Colonic mucosa (tissue), 4 donors: ENCODE measurements at regions not wholly inside any gene's neighbourhood (a gene's known extent, or its start where the extent isn't known, plus 50 kb on each side); places are given as distances from the start of the nearest gene placed in this dataset.

Source experiments
- DNase-seq: peaks from one replicate; pipeline ENCODE4 v3.0.0-alpha.2; 2020
- H3K27ac ChIP-seq: fragments of 200-600 bp; one replicate; pipeline ENCODE4 v1.8.0; 2021
- H3K27me3 ChIP-seq: fragments of 200-600 bp; one replicate; pipeline ENCODE4 v1.8.0; 2021
- H3K36me3 ChIP-seq: fragments of 200-600 bp; one replicate; pipeline ENCODE4 v1.8.0; 2021
- H3K4me1 ChIP-seq: fragments of 200-600 bp; one replicate; pipeline ENCODE4 v1.8.0; 2021; ENCODE audit warnings: mild to moderate bottlenecking
- H3K4me3 ChIP-seq: fragments of 200-600 bp; one replicate; pipeline ENCODE4 v1.8.0; 2021
- H3K9ac ChIP-seq, 2 donors: one replicate each; pipeline ENCODE4 v1.7.0; 2013; ENCODE audit warnings: control low read depth in 2 of 2, low read depth in 2 of 2, low read length in 2 of 2
- H3K9me3 ChIP-seq: fragments of 200-600 bp; one replicate; pipeline ENCODE4 v1.8.0; 2021
- CTCF ChIP-seq: fragments of 200-600 bp; IDR thresholded peaks from one replicate; pipeline ENCODE4 v1.8.0; 2022; ENCODE audit warnings: antibody characterized with exemption, mild to moderate bottlenecking
- intact Hi-C: fragments of 100-400 bp; cut with DNase I; formaldehyde crosslinking; loops from one replicate; pipeline ENCODE4 v1.14.1; 2022
- donor health status: healthy.
- donor health status: DM: no; HTN: no; CAD: no.
- donor health status: DM: no; HTN: no; CAD: no.

- intact Hi-C loops: no loop called here
- no peak overlapping the region for H3K9ac ChIP-seq
- no peaks in the 10 kb centered on the region for H3K4me1 ChIP-seq
- no peak overlapping the region for H3K27ac ChIP-seq
- no peaks in the 10 kb centered on the region for H3K9me3 ChIP-seq
- H3K4me3 ChIP-seq: no peak overlapping the region
- no peak for TF ChIP-seq CTCF
- H3K27me3 ChIP-seq: no peaks in the 10 kb centered on the region
- DNase-seq: no peak
- no peaks in the 10 kb centered on the region for H3K36me3 ChIP-seq
Observed at GRCh38 chr20:11232896-11233295, 559.1 kb upstream of the JAG1 start.

- no peaks in the 10 kb centered on the region for H3K9me3 ChIP-seq
- H3K4me1 ChIP-seq: no peaks in the 10 kb centered on the region
- H3K27me3 ChIP-seq: no peaks in the 10 kb centered on the region
- no peak for TF ChIP-seq CTCF
- DNase-seq: no peak
- no peak overlapping the region for H3K9ac ChIP-seq
- H3K36me3 ChIP-seq: no peaks in the 10 kb centered on the region
- intact Hi-C loops: no loop called here
- H3K4me3 ChIP-seq: no peak overlapping the region
- no peak overlapping the region for H3K27ac ChIP-seq
Observed at GRCh38 chr20:11234181-11234580, 560.4 kb upstream of the JAG1 start.

- Histone ChIP-seq H3K27ac (no peak overlapping the region), H3K4me1 (no peaks in the 10 kb centered on the region), H3K36me3 (no peaks in the 10 kb centered on the region), H3K9me3 (no peaks in the 10 kb centered on the region), H3K9ac (no peak overlapping the region), H3K4me3 (no peak overlapping the region), H3K27me3 (no peaks in the 10 kb centered on the region)
- TF ChIP-seq CTCF: no peak
- no peak for DNase-seq
- intact Hi-C loops: no loop called here
Observed at GRCh38 chr20:11234608-11235007, 560.8 kb upstream of the JAG1 start.

- intact Hi-C loops: no loop called here
- no peaks in the 10 kb centered on the region for H3K9me3 ChIP-seq
- H3K27ac ChIP-seq: no peak overlapping the region
- DNase-seq: no peak
- no peaks in the 10 kb centered on the region for H3K27me3 ChIP-seq
- H3K36me3 ChIP-seq: no peaks in the 10 kb centered on the region
- no peak overlapping the region for H3K9ac ChIP-seq
- no peaks in the 10 kb centered on the region for H3K4me1 ChIP-seq
- H3K4me3 ChIP-seq: no peak overlapping the region
- no peak for TF ChIP-seq CTCF
Observed at GRCh38 chr20:11235058-11235457, 561.3 kb upstream of the JAG1 start.

- no peaks in the 10 kb centered on the region for H3K9me3 ChIP-seq
- H3K4me3 ChIP-seq: no peak overlapping the region
- no peaks in the 10 kb centered on the region for H3K27me3 ChIP-seq
- DNase-seq: no peak
- intact Hi-C loops: no loop called here
- H3K9ac ChIP-seq: no peak overlapping the region
- no peaks in the 10 kb centered on the region for H3K4me1 ChIP-seq
- H3K36me3 ChIP-seq: no peaks in the 10 kb centered on the region
- no peak for TF ChIP-seq CTCF
- H3K27ac ChIP-seq: no peak overlapping the region
Observed at GRCh38 chr20:11242320-11242719, 568.5 kb upstream of the JAG1 start.

- intact Hi-C loops: no loop called here
- no peak for DNase-seq
- H3K4me1 ChIP-seq: no peaks in the 10 kb centered on the region
Observed at GRCh38 chr20:11245431-11245830, 571.6 kb upstream of the JAG1 start.

More at GRCh38 chr20:11245431-11245830, 571.6 kb upstream of the JAG1 start:
- Histone ChIP-seq H3K4me3 (no peak overlapping the region), H3K27ac (no peak overlapping the region), H3K27me3 (no peaks in the 10 kb centered on the region), H3K36me3 (no peaks in the 10 kb centered on the region), H3K9ac (no peak overlapping the region), H3K9me3 (no peaks in the 10 kb centered on the region)
- no peak for TF ChIP-seq CTCF
